H1 (cell line): ENCODE measurements at regions not wholly inside any gene's neighbourhood (a gene's known extent, or its start where the extent isn't known, plus 50 kb on each side); places are given as distances from the start of the nearest gene placed in this dataset.

Source experiments
- CHD2 ChIP-seq: IDR thresholded peaks from 2 replicates; pipeline ENCODE4 v1.6.1; 2012; ENCODE audit warnings: low read length, improper control_type of control experiment
- FOSL1 ChIP-seq: IDR thresholded peaks from 2 replicates; pipeline ENCODE4 v1.6.1; 2011; ENCODE audit warnings: mild to moderate bottlenecking, low read depth, low read length, moderate library complexity; ENCODE audit not compliant: insufficient read depth
- JUN ChIP-seq: IDR thresholded peaks from 2 replicates; pipeline ENCODE4 v1.6.1; 2011; ENCODE audit warnings: low read depth, mild to moderate bottlenecking, improper control_type of control experiment, low read length
- PHF8 ChIP-seq: fragments of 200-600 bp; sonication (generic); conservative IDR thresholded peaks from 2 replicates; pipeline ENCODE4 v1.7.1; 2012; ENCODE audit warnings: low read depth, mild to moderate bottlenecking, inconsistent platforms, low read length, moderate library complexity
- RAD21 ChIP-seq, 2 experiments: IDR thresholded peaks in 1 of 2; conservative IDR thresholded peaks in 1 of 2; 2 replicates each; pipeline ENCODE4 v1.6.1; 2011; ENCODE audit warnings: low read depth in 2 of 2, low read length in 2 of 2, improper control_type of control experiment in 1 of 2, inconsistent platforms in 1 of 2, mild to moderate bottlenecking in 1 of 2, moderate library complexity in 1 of 2
- RFX5 ChIP-seq: IDR thresholded peaks from 2 replicates; pipeline ENCODE4 v1.6.1; 2011; ENCODE audit warnings: low read depth, low read length, improper control_type of control experiment, borderline replicate concordance
- ZNF274 ChIP-seq: IDR thresholded peaks from 2 replicates; pipeline ENCODE4 v1.7.0; 2012; ENCODE audit warnings: low read length, borderline replicate concordance; ENCODE audit errors: extremely low read depth

- TF ChIP-seq JUN (no peak), CHD2 (no peak), RAD21 (IDR thresholded peaks at IDR 0.05 in 1 of 2, conservative IDR thresholded peaks at IDR 0.05 in 1 of 2; ENCODE audit: low read depth in 2 of 2, low read length in 2 of 2) (no peak), RFX5 (no peak), PHF8 (no peak), ZNF274 (no peak), FOSL1 (no peak)
These were observed 60.8 kb upstream of the DHX15 start (continued) for GRCh38 chr4:24644983-24645764.
